SK-N-SH treated with all-trans-retinoic acid at 6 μM for 48 hours (cell line): ENCODE measurements at regions not wholly inside any gene's neighbourhood (a gene's known extent, or its start where the extent isn't known, plus 50 kb on each side); places are given as distances from the start of the nearest gene placed in this dataset.

ENCODE experiments used
- ARNTL ChIP-seq: fragments of 450-650 bp; formaldehyde crosslinking; IDR thresholded peaks from 2 replicates; pipeline ENCODE4 v1.5.0; 2020; ENCODE audit warnings: low read depth, mild to moderate bottlenecking, moderate library complexity, borderline replicate concordance
- CREB5 ChIP-seq: fragments of 250-450 bp; sonication (Bioruptor Pico); IDR thresholded peaks from 2 replicates; pipeline ENCODE4 v1.5.1; 2020; ENCODE audit warnings: low read depth, mild to moderate bottlenecking, moderate library complexity
- CSDC2 ChIP-seq: fragments of 250-450 bp; sonication (Bioruptor Pico); IDR thresholded peaks from 2 replicates; pipeline ENCODE4 v1.5.0; 2020; ENCODE audit warnings: mild to moderate bottlenecking, moderate library complexity
- CSRNP3 ChIP-seq: fragments of 250-450 bp; sonication (Bioruptor Pico); IDR thresholded peaks from 2 replicates; pipeline ENCODE4 v1.5.1; 2021; ENCODE audit warnings: mild to moderate bottlenecking, moderate library complexity
- ISL1 ChIP-seq: fragments of 250-450 bp; sonication (Bioruptor Pico); IDR thresholded peaks from 2 replicates; pipeline ENCODE4 v2.1.2; 2022; ENCODE audit warnings: mild to moderate bottlenecking, moderate library complexity
- PATZ1 ChIP-seq: fragments of 250-450 bp; sonication (Bioruptor Pico); IDR thresholded peaks from 2 replicates; pipeline ENCODE4 v1.8.0; 2020; ENCODE audit warnings: mild to moderate bottlenecking, moderate library complexity, borderline replicate concordance
- PPARA ChIP-seq: fragments of 250-450 bp; sonication (Bioruptor Pico); IDR thresholded peaks from 2 replicates; pipeline ENCODE4 v1.5.0; 2020; ENCODE audit warnings: mild to moderate bottlenecking, borderline replicate concordance
- RARB ChIP-seq: fragments of 250-450 bp; sonication (Bioruptor Pico); IDR thresholded peaks from 2 replicates; pipeline ENCODE4 v1.8.0; 2021; ENCODE audit warnings: mild to moderate bottlenecking, moderate library complexity
- TCF4 ChIP-seq: fragments of 250-450 bp; sonication (Bioruptor Pico); IDR thresholded peaks from 2 replicates; pipeline ENCODE4 v1.8.0; 2021; ENCODE audit warnings: mild to moderate bottlenecking, moderate library complexity, borderline replicate concordance
- TOX ChIP-seq: fragments of 250-450 bp; sonication (Bioruptor Pico); IDR thresholded peaks from 2 replicates; pipeline ENCODE4 v1.8.0; 2021; ENCODE audit warnings: mild to moderate bottlenecking, moderate library complexity, borderline replicate concordance
- TSHZ2 ChIP-seq: fragments of 250-450 bp; sonication (Bioruptor Pico); IDR thresholded peaks from 2 replicates; pipeline ENCODE4 v1.5.0; 2020; ENCODE audit warnings: mild to moderate bottlenecking, moderate library complexity
- ZC3H10 ChIP-seq: fragments of 250-450 bp; sonication (Bioruptor Pico); IDR thresholded peaks from 2 replicates; pipeline ENCODE4 v1.5.1; 2021; ENCODE audit warnings: mild to moderate bottlenecking, moderate library complexity
- ZFP3 ChIP-seq: fragments of 250-450 bp; sonication (Bioruptor Pico); IDR thresholded peaks from 2 replicates; pipeline ENCODE4 v1.5.0; 2020; ENCODE audit warnings: mild to moderate bottlenecking, moderate library complexity
- ZNF565 ChIP-seq: fragments of 450-650 bp; formaldehyde crosslinking; conservative IDR thresholded peaks from 2 replicates; pipeline ENCODE4 v1.5.0; 2020; ENCODE audit warnings: low read depth, mild to moderate bottlenecking, moderate library complexity

GRCh38 chr3:17995769-17996168 lies 253.3 kb upstream of the TBC1D5 start:
- TF ChIP-seq CSRNP3 (CRISPR knock-in tag): no peak
- TF ChIP-seq CSDC2 (CRISPR knock-in tag): no peak
- no peak for TF ChIP-seq ARNTL
- TF ChIP-seq CREB5: no peak
- no peak for TF ChIP-seq TSHZ2 (CRISPR knock-in tag)
- no peak for TF ChIP-seq TOX (CRISPR knock-in tag)
- no peak for TF ChIP-seq PATZ1 (CRISPR knock-in tag)
- no peak for TF ChIP-seq PPARA (CRISPR knock-in tag)
- TF ChIP-seq ZNF565 (CRISPR knock-in tag): no peak
- no peak for TF ChIP-seq TCF4 (CRISPR knock-in tag)
- no peak for TF ChIP-seq RARB (CRISPR knock-in tag)
- no peak for TF ChIP-seq ZFP3 (CRISPR knock-in tag)
- no peak for TF ChIP-seq ISL1 (CRISPR knock-in tag)
- no peak for TF ChIP-seq ZC3H10 (CRISPR knock-in tag)
